ENCODE measurements at regions not wholly inside any gene's neighbourhood (a gene's known extent, or its start where the extent isn't known, plus 50 kb on each side); places are given as distances from the start of the nearest gene placed in this dataset.

DNA sequence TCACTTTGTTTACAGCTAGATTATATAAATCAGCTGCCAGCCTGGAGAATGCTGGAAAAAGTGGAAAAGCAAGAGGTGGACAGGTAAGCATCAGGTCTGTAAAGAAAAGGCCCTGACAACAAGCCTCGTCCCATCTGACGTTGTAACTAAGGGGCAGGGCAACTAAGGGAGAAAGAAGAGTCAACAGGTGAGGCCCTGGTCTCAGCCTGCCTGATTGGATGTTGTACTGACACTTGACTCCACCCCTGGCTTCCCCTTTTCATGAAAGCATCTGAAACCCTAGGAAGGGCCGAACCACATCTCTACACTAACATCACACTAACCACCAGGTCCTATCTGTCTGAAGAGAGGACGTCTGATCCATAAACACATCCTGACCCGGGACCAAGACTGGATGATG is 357.6 kb upstream of the CFAP20DC start:
- TF ChIP-seq POLR2A (IDR thresholded peaks at IDR 0.05; ENCODE audit: low read depth) (no peak), POLR2AphosphoS5 (IDR thresholded peaks at IDR 0.05) (no peak), EP300 (IDR thresholded peaks at IDR 0.05) (no peak)
- TF ChIP-seq, protein P1, sequence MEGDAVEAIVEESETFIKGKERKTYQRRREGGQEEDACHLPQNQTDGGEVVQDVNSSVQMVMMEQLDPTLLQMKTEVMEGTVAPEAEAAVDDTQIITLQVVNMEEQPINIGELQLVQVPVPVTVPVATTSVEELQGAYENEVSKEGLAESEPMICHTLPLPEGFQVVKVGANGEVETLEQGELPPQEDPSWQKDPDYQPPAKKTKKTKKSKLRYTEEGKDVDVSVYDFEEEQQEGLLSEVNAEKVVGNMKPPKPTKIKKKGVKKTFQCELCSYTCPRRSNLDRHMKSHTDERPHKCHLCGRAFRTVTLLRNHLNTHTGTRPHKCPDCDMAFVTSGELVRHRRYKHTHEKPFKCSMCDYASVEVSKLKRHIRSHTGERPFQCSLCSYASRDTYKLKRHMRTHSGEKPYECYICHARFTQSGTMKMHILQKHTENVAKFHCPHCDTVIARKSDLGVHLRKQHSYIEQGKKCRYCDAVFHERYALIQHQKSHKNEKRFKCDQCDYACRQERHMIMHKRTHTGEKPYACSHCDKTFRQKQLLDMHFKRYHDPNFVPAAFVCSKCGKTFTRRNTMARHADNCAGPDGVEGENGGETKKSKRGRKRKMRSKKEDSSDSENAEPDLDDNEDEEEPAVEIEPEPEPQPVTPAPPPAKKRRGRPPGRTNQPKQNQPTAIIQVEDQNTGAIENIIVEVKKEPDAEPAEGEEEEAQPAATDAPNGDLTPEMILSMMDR (IDR thresholded peaks at IDR 0.05), result no peak
